SU-DHL-6 (cell line): ENCODE measurements at regions not wholly inside any gene's neighbourhood (a gene's known extent, or its start where the extent isn't known, plus 50 kb on each side); places are given as distances from the start of the nearest gene placed in this dataset.

ENCODE experiments used
- H2AFZ ChIP-seq: fragments of 200-600 bp; sonication (generic); 2 replicates; pipeline ENCODE4 v1.6.1; 2014; ENCODE audit warnings: low read depth, mild to moderate bottlenecking, moderate library complexity, mixed read lengths, antibody characterized with exemption, low read length; ENCODE audit not compliant: severe bottlenecking
- H3F3A ChIP-seq: fragments of 200-600 bp; shearing (Covaris generic); 2 replicates; pipeline ENCODE4 v1.6.0; 2016; ENCODE audit warnings: antibody characterized with exemption, mild to moderate bottlenecking; ENCODE audit not compliant: insufficient read depth
- H3K27ac ChIP-seq: fragments of 200-600 bp; sonication (generic); 2 replicates; pipeline ENCODE4 v1.5.1; 2016; ENCODE audit warnings: low read depth, mild to moderate bottlenecking, low read length, moderate library complexity, mixed read lengths
- H3K27me3 ChIP-seq: fragments of 200-600 bp; sonication (generic), shearing (Covaris generic); 2 replicates; pipeline ENCODE4 v1.6.0; 2014; ENCODE audit warnings: mild to moderate bottlenecking, low read length
- H3K36me3 ChIP-seq: fragments of 200-600 bp; sonication (generic); 2 replicates; pipeline ENCODE4 v1.6.1; 2014; ENCODE audit warnings: mild to moderate bottlenecking, low read length, mixed read lengths
- H3K4me2 ChIP-seq: fragments of 300-600, 200-600 bp; shearing (Covaris generic), sonication (generic); 2 replicates; pipeline ENCODE4 v1.6.0; 2014; ENCODE audit warnings: low read length, low read depth, mild to moderate bottlenecking; ENCODE audit not compliant: poor library complexity, severe bottlenecking
- H3K4me3 ChIP-seq: fragments of 200-600 bp; sonication (generic); 2 replicates; pipeline ENCODE4 v1.5.1; 2014; ENCODE audit warnings: antibody characterized with exemption, low read length, mild to moderate bottlenecking, mixed read lengths; ENCODE audit not compliant: insufficient read depth, poor library complexity, severe bottlenecking
- H3K79me2 ChIP-seq: fragments of 200-600 bp; sonication (generic); 2 replicates; pipeline ENCODE4 v1.6.1; 2014; ENCODE audit warnings: mild to moderate bottlenecking, low read length, moderate library complexity; ENCODE audit not compliant: insufficient read depth
- H3K9ac ChIP-seq: fragments of 200-600 bp; sonication (generic); 2 replicates; pipeline ENCODE4 v1.7.0; 2014; ENCODE audit warnings: mild to moderate bottlenecking, low read length
- H3K9me2 ChIP-seq: fragments of 200-600 bp; sonication (generic); replicated peaks from 2 replicates; pipeline ENCODE4 v1.6.1; 2014; ENCODE audit warnings: low read length; ENCODE audit not compliant: insufficient read depth
- H3K9me3 ChIP-seq: fragments of 200-600 bp; sonication (generic); 2 replicates; pipeline ENCODE4 v1.6.1; 2014; ENCODE audit warnings: low read length, mixed read lengths; ENCODE audit not compliant: insufficient read depth
- H4K20me1 ChIP-seq: fragments of 200-600 bp; sonication (generic); 2 replicates; pipeline ENCODE4 v1.6.1; 2014; ENCODE audit warnings: low read depth, mild to moderate bottlenecking, antibody characterized with exemption, low read length, moderate library complexity, mixed read lengths
- CTCF ChIP-seq: fragments of 200-600 bp; sonication (generic); IDR thresholded peaks from one replicate; pipeline ENCODE4 v1.5.1; 2017; ENCODE audit warnings: antibody characterized with exemption, mild to moderate bottlenecking, low read length, moderate library complexity; ENCODE audit not compliant: insufficient read depth, poor library complexity, severe bottlenecking
- EZH2phosphoT487 ChIP-seq: fragments of 200-600 bp; sonication (generic), shearing (Covaris generic); conservative IDR thresholded peaks from 2 replicates; pipeline ENCODE4 v1.6.1; 2018; ENCODE audit warnings: mild to moderate bottlenecking, antibody characterized with exemption, low read length, moderate library complexity, mixed read lengths

GRCh38 chr4:35942092-35942491 is 302.2 kb downstream of the ARAP2 start:
- Histone ChIP-seq H3K9me2 (no peaks in the 10 kb centered on the region), H3F3A (no peaks in the 10 kb centered on the region), H3K4me3 (no peak overlapping the region), H3K9ac (no peak overlapping the region), H3K27me3 (no peaks in the 10 kb centered on the region), H3K9me3 (no peaks in the 10 kb centered on the region), H3K79me2 (no peaks in the 10 kb centered on the region), H2AFZ (no peak overlapping the region), H3K27ac (no peak overlapping the region), H4K20me1 (no peaks in the 10 kb centered on the region), H3K4me2 (no peak overlapping the region), H3K36me3 (no peaks in the 10 kb centered on the region)
- TF ChIP-seq CTCF (no peak), EZH2phosphoT487 (no peak)

- no peaks in the 10 kb centered on the region for H4K20me1 ChIP-seq
- no peaks in the 10 kb centered on the region for H3F3A ChIP-seq
- no peaks in the 10 kb centered on the region for H3K27me3 ChIP-seq
- no peaks in the 10 kb centered on the region for H3K79me2 ChIP-seq
- H3K9me2 ChIP-seq, result no peaks in the 10 kb centered on the region
- no peaks in the 10 kb centered on the region for H3K9me3 ChIP-seq
- no peak overlapping the region for H2AFZ ChIP-seq
- H3K4me2 ChIP-seq, result no peak overlapping the region
- no peak overlapping the region for H3K9ac ChIP-seq
- H3K4me3 ChIP-seq, result no peak overlapping the region
- no peaks in the 10 kb centered on the region for H3K36me3 ChIP-seq
- no peak for TF ChIP-seq CTCF
- TF ChIP-seq EZH2phosphoT487, result no peak
- no peak overlapping the region for H3K27ac ChIP-seq
These were observed 300.7 kb downstream of the ARAP2 start for GRCh38 chr4:35943606-35944005.

- H3K4me2 ChIP-seq, result no peak overlapping the region
- H3K9me2 ChIP-seq, result no peaks in the 10 kb centered on the region
- H2AFZ ChIP-seq, result no peak overlapping the region
- no peak overlapping the region for H3K9ac ChIP-seq
- no peaks in the 10 kb centered on the region for H4K20me1 ChIP-seq
- no peaks in the 10 kb centered on the region for H3K9me3 ChIP-seq
- no peaks in the 10 kb centered on the region for H3K27me3 ChIP-seq
- no peak overlapping the region for H3K27ac ChIP-seq
- no peaks in the 10 kb centered on the region for H3K79me2 ChIP-seq
- H3F3A ChIP-seq, result no peaks in the 10 kb centered on the region
- TF ChIP-seq CTCF (no peak), EZH2phosphoT487 (no peak)
- H3K4me3 ChIP-seq, result no peak overlapping the region
- no peaks in the 10 kb centered on the region for H3K36me3 ChIP-seq
These were observed 296.1 kb downstream of the ARAP2 start for GRCh38 chr4:35948171-35948570.
